Dermis microvascular lymphatic vessel endothelial cell (primary cell): ENCODE measurements at regions not wholly inside any gene's neighbourhood (a gene's known extent, or its start where the extent isn't known, plus 50 kb on each side); places are given as distances from the start of the nearest gene placed in this dataset.
"Not testable (repeated sequence)": the region's sequence is repeated elsewhere in the genome, so short reads cannot be mapped to it uniquely, and the experiment has no call there.

Experiments
- DNase-seq, 2 donors: peaks; one replicate each; pipeline versions ENCODE4 v3.0.0 to v3.0.0-alpha.2; 2010; ENCODE audit warnings: low read depth in 2 of 2

- no peak for DNase-seq
Observed at GRCh38 chr2:242004223-242004901, 134.8 kb downstream of the RTP5 start.

DNA sequence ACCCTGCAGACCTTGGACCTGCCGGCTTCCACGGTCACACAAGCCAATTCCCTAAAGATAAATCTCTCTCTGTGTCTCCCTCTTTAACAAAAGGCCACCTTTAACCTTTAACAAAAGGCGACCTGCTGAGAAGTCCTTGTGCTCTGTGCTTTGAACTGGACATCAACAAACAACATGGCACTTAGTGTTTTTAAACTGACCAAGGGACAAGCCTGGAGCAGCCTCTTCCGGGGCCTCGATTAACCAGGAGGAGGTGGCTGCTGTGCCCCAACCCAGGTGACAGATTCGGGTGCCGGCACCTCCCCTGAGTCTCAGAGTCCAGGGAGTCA, 135.3 kb downstream of the RTP5 start:
- no peak for DNase-seq

- not testable (repeated sequence) for DNase-seq
Observed at GRCh38 chr2:242006091-242006634, 136.6 kb downstream of the RTP5 start.

GRCh38 chr2:242008908-242009307, 139.4 kb downstream of the RTP5 start:
- not testable (repeated sequence) for DNase-seq

DNA sequence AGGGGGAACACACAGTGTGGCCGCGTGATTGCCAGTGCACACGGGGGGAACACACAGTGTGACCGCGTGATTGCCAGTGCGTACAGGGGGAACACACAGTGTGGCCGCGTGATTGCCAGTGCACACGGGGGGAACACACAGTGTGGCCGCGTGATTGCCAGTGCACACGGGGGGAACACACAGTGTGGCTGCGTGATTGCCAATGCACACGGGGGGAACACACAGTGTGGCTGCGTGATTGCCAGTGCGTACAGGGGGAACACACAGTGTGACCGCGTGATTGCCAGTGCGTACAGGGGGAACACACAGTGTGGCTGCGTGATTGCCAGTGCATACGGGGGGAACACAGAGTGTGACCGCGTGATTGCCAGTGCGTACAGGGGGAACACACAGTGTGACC, 140.3 kb downstream of the RTP5 start:
- not testable (repeated sequence) for DNase-seq

DNA sequence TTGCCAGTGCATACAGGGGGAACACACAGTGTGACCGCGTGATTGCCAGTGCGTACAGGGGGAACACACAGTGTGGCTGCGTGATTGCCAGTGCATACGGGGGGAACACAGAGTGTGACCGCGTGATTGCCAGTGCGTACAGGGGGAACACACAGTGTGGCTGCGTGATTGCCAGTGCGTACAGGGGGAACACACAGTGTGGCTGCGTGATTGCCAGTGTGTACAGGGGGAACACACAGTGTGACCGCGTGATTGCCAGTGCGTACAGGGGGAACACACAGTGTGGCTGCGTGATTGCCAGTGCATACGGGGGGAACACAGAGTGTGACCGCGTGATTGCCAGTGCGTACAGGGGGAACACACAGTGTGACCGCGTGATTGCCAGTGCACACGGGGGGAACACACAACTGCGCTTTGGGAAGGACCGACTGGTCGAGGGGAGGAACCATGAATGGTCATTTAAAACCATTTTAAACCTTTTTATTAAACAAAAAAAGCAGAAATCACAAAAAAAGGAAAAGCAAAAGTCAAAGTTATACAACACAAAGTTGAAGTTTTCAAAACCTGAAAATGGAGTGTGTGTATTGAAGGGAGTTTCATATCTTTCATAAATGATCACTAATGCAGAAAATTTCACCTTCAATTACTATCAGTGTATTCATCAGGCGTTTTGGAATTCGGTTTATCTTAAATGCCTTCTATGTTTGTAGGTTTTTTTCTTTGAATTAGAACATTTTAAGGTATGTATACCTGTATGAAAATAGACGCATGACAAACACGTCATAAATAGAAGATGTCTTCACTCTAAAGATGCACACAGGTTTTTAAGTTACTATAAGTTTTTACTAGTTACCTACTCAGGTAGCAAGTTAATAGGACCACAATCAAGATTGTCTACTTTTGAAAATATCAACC, 141.0 kb downstream of the RTP5 start:
- not testable (repeated sequence) for DNase-seq

- no peak for DNase-seq
Observed at GRCh38 chr2:242011167-242011513, 141.6 kb downstream of the RTP5 start.

DNA sequence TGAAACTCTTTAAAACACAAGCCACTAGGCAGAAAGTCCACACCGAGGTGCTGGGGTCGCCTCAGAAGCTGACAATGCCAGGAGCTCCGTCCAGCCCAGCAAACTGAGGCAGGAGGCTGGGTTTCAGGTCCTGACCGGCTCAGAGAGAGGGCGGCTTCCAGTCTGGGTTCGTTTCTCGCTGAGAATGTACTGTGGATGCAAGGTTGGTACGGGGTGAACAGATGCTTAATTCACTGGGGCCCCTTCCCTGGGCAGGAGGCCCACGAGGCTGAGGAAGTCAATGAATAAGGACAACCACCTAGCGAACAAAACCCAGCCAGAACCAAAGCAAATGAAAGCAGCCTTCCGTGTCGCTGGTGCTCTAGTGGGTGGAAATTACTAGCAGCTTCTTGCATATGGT, 142.0 kb downstream of the RTP5 start:
- DNase-seq = no peak

DNA sequence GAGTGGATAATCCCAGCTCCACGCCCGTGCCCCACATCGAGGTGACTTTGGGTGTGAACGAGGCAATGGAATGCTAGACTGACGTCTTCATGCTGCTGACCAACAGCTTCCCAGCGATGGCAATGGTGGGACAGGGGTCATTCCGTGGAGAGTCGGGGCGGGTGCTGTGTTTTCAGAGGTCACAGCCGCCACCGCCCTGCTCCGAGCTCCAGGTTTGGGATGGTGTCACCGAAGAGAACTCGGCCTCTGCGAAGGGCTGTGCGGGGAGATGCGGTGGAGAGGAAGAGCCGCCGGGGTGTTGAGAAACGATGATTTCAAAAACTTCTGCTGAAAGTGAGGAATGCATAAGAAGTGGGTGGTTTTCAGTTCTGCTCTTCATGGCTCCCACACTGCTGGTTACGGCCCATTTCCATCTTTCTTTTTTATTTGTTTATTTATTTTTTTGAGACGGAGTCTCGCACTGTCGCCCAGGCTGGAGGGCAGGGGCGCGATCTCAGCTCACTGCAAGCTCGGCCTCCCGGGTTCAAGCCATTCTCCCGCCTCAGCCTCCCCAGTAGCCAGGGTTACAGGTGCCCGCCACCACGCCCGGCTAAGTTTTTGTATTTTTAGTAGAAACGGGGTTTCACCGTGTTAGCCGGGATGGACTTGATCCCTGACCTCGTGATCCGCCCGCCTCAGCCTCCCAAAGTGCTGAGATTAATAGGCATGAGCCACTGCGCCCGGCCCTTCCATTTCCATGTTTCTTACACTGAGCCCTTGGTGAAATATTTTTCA, 142.6 kb downstream of the RTP5 start:
- no peak for DNase-seq

- no peak for DNase-seq
Observed at GRCh38 chr2:242012956-242013764, 143.6 kb downstream of the RTP5 start.

DNA sequence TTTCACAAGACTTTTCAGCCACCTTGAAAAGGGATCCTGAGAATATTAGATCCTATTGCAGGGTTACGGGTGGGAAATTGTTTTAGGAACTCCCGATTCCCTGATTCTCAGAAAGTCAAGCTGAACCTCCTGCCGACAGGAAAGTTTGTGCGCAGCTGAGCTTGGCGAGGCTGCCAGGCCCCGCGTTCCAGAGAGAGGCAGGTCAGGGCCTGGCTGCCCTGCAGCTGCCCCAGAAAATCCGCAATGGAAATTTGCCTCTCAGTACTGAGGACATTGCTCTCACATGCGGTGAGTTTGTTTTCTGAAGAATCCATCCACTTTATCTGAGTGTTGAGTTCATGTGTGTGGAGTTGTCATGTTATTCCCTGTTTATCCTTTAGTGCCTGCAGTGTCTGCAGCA, 144.2 kb downstream of the RTP5 start:
- no peak for DNase-seq

GRCh38 chr2:242015108-242016065, 145.9 kb downstream of the RTP5 start:
- no peak for DNase-seq

DNA sequence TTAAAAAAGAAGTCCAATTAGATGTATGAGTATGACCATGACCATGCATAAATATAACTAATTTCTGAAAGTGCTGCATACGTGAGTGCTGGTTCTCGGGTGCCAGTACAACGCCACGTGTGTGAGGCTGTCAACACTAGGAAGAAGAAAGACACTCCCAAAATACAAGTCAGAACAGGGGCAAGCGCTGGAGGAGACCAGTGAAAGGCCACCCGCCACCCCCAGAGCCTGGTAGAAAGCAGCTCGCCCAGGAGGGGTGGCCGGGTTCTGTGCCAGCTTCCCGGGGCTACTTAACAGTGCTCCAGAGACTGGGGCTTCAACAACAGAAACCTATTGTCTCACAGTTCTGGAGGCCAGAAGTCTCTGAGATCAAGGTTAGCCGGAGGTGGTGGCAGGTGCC, 147.6 kb downstream of the RTP5 start:
- no peak for DNase-seq

- not testable (repeated sequence) for DNase-seq
Observed at GRCh38 chr2:242018416-242018815, 148.9 kb downstream of the RTP5 start.

GRCh38 chr2:242019344-242019743, 149.8 kb downstream of the RTP5 start:
- no peak for DNase-seq

DNA sequence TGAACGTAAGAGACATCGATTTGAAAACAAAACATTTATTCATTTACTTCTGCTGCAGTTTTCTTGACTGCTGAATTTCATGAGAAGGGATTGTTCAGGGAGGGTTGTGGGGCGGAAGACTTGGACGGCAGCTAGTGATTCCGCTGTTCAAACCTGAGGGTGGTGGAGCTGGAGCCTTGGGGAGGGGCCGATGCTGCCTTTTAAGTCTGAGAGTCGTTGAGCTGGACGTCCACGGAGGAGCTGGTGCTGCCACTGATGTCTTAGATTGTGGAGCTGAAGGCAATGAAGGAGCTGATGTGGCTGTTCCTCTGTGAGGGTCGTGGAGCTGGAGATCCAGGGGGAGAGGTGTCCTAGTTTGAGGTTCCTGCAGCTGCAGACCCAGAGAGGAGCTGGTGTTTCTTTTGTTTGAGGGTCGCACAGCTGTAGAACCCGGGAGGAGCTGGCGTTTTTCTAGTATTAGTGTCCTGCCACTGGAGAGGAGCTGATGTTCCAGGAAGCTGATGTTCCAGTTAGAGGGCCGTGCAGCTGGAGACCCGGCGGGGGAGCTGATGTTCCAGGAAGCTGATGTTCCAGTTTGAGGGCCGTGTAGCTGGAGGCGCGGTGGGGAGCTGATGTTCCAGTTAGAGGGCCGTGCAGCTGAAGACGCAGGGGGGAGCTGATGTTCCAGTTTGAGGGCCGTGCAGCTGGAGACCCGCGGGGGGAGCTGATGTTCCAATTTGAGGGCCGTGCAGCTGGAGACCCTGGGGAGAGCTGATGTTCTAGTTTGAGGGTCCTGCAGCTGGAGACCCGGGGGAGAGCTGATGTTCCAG, 150.9 kb downstream of the RTP5 start:
- peak in 1 of 2 donors; percentile 9 for DNase-seq

GRCh38 chr2:242022550-242023290, 153.2 kb downstream of the RTP5 start:
- no peak for DNase-seq

DNA sequence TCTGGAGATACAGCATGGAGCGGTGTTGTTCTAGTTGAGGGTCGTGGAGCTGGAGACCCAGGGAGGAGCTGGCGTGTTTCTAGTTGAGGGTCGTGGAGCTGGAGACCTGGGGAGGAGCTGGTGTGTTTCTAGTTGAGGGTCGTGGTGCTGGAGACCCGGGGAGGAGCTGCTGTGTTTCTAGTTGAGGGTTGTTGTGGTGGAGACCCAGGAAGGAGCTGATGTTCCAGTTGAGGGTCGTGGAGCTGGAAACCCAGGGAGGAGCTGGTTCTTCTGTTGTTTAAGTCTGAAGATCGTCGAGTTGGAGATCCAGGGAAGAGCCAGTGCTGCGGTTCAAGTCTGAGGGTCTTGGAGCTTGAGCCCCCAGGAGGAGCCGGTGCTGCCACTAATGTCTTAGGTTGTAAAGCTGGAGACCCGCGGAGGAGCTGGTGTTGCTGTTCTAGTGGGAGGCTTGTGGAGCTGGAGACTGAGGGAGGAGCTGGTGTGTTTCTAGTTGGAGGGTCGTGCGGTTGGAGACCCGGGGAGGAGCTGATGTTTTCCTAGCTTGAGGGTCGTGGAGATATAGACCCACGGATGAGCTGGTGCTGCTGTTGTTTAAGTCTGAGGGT, 155.3 kb downstream of the RTP5 start:
- DNase-seq = no peak
